T-cell (primary cell): ENCODE measurements at regions not wholly inside any gene's neighbourhood (a gene's known extent, or its start where the extent isn't known, plus 50 kb on each side); places are given as distances from the start of the nearest gene placed in this dataset.

Experiments used
- ATAC-seq, 4 experiments: fragments of 200-7000 bp in 3 of 4; fragments of 150-1000 bp in 1 of 4; cut with Tn5 transposase; replicated peaks in 1 of 4; 1 replicate in 3 of 4; 2 replicates in 1 of 4; pipeline ENCODE4 v1.10.0; 2021; ENCODE audit warnings: moderate library complexity in 3 of 4, mild to moderate bottlenecking in 2 of 4, moderate number of reproducible peaks in 1 of 4
- CTCF ChIA-PET, 2 donors: fragments of 300-600 bp; sonication (Branson Sonifier 250); formaldehyde crosslinking; loops; one replicate each; lab custom pipeline; 2022; ENCODE audit warnings: antibody characterized with exemption in 2 of 2; lab: Charles Lee
- POLR2A ChIA-PET, 2 donors: fragments of 300-600 bp; sonication (Branson Sonifier 250); formaldehyde crosslinking; loops; one replicate each; lab custom pipeline; 2022; ENCODE audit warnings: antibody characterized with exemption in 2 of 2; lab: Charles Lee
- DNase-seq, 35 experiments: peaks; one replicate each; pipeline versions ENCODE4 v3.0.0 to v3.0.0-alpha.2; 2013 to 2023
- H3K27ac ChIP-seq: one replicate; pipeline ENCODE4 v1.5.1; 2013; ENCODE audit warnings: low read length
- H3K27me3 ChIP-seq, 2 experiments: replicated peaks in 1 of 2; 1 replicate in 1 of 2; 2 replicates in 1 of 2; pipeline versions ENCODE4 v1.6.1 to v1.7.0; 2013; ENCODE audit warnings: low read length in 1 of 2, mixed read lengths in 1 of 2; ENCODE audit not compliant: control insufficient read depth in 2 of 2, insufficient read depth in 2 of 2; ENCODE audit errors: extremely low read depth in 1 of 2
- H3K36me3 ChIP-seq, 2 donors: 1 replicate in 1 of 2; 2 replicates in 1 of 2; pipeline versions ENCODE4 v1.6.1 to v1.7.0; 2013; ENCODE audit warnings: low read length in 1 of 2; ENCODE audit not compliant: control insufficient read depth in 2 of 2, insufficient read depth in 1 of 2; ENCODE audit errors: extremely low read depth in 1 of 2
- H3K4me1 ChIP-seq, 2 experiments: 1 replicate in 1 of 2; 2 replicates in 1 of 2; pipeline versions ENCODE4 v1.6.1 to v1.7.0; 2013; ENCODE audit warnings: low read length in 2 of 2, mixed read lengths in 1 of 2; ENCODE audit not compliant: insufficient read depth in 2 of 2, control insufficient read depth in 1 of 2; ENCODE audit errors: extremely low read depth in 1 of 2
- H3K4me3 ChIP-seq, 2 donors: 1 replicate in 1 of 2; 2 replicates in 1 of 2; pipeline versions ENCODE4 v1.5.1 to v1.7.0; 2013; ENCODE audit warnings: mild to moderate bottlenecking in 2 of 2, low read length in 1 of 2, moderate library complexity in 1 of 2; ENCODE audit not compliant: control insufficient read depth in 1 of 2; ENCODE audit errors: extremely low read depth in 1 of 2
- H3K9me3 ChIP-seq: 2 replicates; pipeline ENCODE4 v1.7.0; 2013
- H3K27ac Mint-ChIP-seq, 2 donors: one replicate each; pipeline ENCODE4 v1.8.0; 2020 to 2021; ENCODE audit warnings: mild to moderate bottlenecking in 2 of 2, mixed read lengths in 2 of 2
- H3K27me3 Mint-ChIP-seq, 2 donors: one replicate each; pipeline ENCODE4 v1.8.0; 2021 to 2022; ENCODE audit warnings: mixed read lengths in 2 of 2
- H3K36me3 Mint-ChIP-seq: one replicate; pipeline ENCODE4 v1.8.0; 2021; ENCODE audit warnings: mixed read lengths
- H3K4me1 Mint-ChIP-seq, 3 donors: one replicate each; pipeline ENCODE4 v1.8.0; 2020 to 2022; ENCODE audit warnings: mixed read lengths in 3 of 3, mild to moderate bottlenecking in 1 of 3
- H3K4me3 Mint-ChIP-seq, 3 donors: one replicate each; pipeline ENCODE4 v1.8.0; 2020 to 2022; ENCODE audit warnings: mild to moderate bottlenecking in 3 of 3, mixed read lengths in 3 of 3, moderate library complexity in 3 of 3
- H3K9me3 Mint-ChIP-seq, 3 donors: one replicate each; pipeline ENCODE4 v1.8.0; 2020 to 2022; ENCODE audit warnings: mixed read lengths in 3 of 3
- WGBS: methylation state at CpG from one replicate; pipeline ENCODE4 v1.1.5; 2013; ENCODE audit warnings: missing lambda C conversion rate; ENCODE audit not compliant: insufficient coverage; 5-methylcytosine and 5-hydroxymethylcytosine counted together

DNA sequence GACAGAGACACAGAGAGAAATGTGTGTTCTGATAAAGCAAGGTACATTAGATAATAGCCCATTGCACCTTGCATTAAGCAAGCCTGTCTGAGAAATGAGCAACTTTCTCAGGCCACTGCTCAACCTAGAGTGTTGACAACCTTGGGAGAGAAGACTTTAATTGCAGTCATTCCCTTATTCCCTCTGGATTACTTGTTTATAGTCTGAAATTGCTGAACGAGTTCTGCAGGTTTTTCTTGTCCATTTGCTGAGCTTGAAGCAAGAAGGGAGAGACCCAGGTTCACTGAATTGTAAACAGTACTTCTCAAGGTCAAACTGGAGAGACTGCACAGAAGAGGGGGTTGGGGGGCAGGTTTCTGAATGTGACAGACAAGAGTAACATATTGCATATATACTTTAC is 159.4 kb upstream of the PLEKHG7 start:
- Mint-ChIP-seq H3K4me3 (no peak overlapping the region), H3K4me1 (peaks cover 38 to 53% (median 38%) of the 10 kb centered on the region in 3 donors), H3K36me3 (peaks cover 3% of the 10 kb centered on the region), H3K27ac (peak overlapping the region; percentile 40 to 41), H3K9me3 (peaks cover 0 to 5% (median 3%) of the 10 kb centered on the region in 3 donors), H3K27me3 (no peaks in the 10 kb centered on the region)
- no peak overlapping the region for H3K27ac ChIP-seq
- ATAC-seq = no peak
- H3K36me3 ChIP-seq = no peaks in the 10 kb centered on the region
- POLR2A ChIA-PET = interaction anchor here in 1 of 2 donors (0.7 kb wide), 1 partner anchor 1161 kb away, joined by 8 read pairs; no protein-coding TSS in a partner anchor
- 71% methylated on average over 1 of the region's 1 CpG for WGBS
- no peaks in the 10 kb centered on the region for H3K27me3 ChIP-seq
- no peak for DNase-seq
- H3K4me1 ChIP-seq = peaks cover 10 to 29% of the 10 kb centered on the region in 2 experiments
- no peak overlapping the region for H3K4me3 ChIP-seq
- no peaks in the 10 kb centered on the region for H3K9me3 ChIP-seq
- CTCF ChIA-PET = interaction anchor here in 1 of 2 donors (0.6 kb wide), 1 partner anchor 370 kb away, joined by 4 read pairs; no protein-coding TSS in a partner anchor

DNA sequence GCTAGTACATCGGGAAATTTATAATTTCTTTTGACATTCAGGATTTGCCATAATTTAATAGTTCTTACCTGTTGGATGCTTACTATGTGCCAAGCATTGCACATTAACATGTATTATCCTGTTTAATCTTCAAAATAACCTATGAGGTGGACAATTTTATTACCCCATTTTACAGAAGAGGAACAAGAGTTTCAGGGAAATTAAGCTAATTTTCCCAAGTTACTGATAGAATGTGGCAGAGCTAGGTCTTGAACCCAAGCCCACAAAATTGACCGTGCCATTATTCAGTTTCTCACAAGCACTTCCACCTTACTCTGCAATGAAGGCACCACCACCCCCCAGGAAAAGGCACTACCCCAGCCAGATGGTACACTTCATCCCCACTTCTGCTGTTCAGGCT is 161.1 kb upstream of the PLEKHG7 start:
- no CpG with 5 or more reads among the region's 2 CpGs for WGBS
- ChIA-PET POLR2A (interaction anchor here (0.5 to 0.7 kb wide), 3 partner anchors 18 to 171 kb away, joined by 3 to 9 read pairs (median 4); no protein-coding TSS in a partner anchor), CTCF (interaction anchor here in 1 of 2 donors (0.7 to 1.1 kb wide), 2 partner anchors 103 to 1123 kb away, joined by 3 to 5 read pairs; no protein-coding TSS in a partner anchor)
- peaks cover 10 to 37% of the 10 kb centered on the region in 2 experiments for H3K4me1 ChIP-seq
- Mint-ChIP-seq H3K9me3 (peaks cover 0 to 5% (median 3%) of the 10 kb centered on the region in 3 donors), H3K36me3 (peaks cover 3% of the 10 kb centered on the region), H3K4me3 (no peak overlapping the region), H3K4me1 (peaks cover 47 to 63% (median 51%) of the 10 kb centered on the region in 3 donors), H3K27me3 (no peaks in the 10 kb centered on the region), H3K27ac (peak overlapping the region; percentile 48 to 94)
- H3K27me3 ChIP-seq = no peaks in the 10 kb centered on the region
- H3K27ac ChIP-seq = peak overlapping the region; percentile 82
- no peak overlapping the region for H3K4me3 ChIP-seq
- H3K36me3 ChIP-seq = no peaks in the 10 kb centered on the region
- no peak for DNase-seq
- no peaks in the 10 kb centered on the region for H3K9me3 ChIP-seq
- no peak for ATAC-seq

DNA sequence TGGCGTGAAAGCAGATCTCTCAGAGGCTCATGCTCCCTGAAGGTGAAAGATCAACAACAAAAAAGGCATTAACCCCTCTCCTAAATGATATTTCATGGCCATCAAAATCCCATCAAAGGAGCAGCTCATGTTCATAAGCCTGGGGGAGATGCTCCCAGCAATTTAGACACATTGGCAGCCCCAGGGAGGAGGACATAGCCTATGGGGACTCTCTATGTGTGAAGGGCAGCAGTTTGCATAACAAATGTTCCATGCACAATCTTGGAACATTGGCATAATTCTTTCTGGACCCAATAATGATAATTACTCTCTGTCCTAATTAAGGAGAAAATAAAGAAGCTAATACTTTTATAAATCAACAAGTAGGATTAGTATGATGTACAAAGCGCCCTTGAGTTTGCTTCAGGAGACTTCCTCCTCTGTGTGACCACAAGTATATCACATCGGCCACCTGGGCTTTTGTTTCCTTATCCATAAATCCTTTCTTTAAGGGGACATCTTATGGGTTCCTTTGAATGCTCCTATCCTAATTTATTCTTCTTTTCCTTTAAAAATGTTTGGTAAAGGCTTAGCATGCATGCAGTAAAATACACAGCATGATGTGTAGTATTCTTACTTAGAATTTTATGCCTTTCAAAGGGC is 161.9 kb upstream of the PLEKHG7 start:
- Histone ChIP-seq H3K4me1 (peaks cover 10 to 37% of the 10 kb centered on the region in 2 experiments), H3K4me3 (no peak overlapping the region), H3K9me3 (no peaks in the 10 kb centered on the region), H3K27me3 (no peaks in the 10 kb centered on the region), H3K36me3 (no peaks in the 10 kb centered on the region), H3K27ac (peak overlapping the region; percentile 82)
- H3K27ac Mint-ChIP-seq = peak overlapping the region; percentile 88 to 94
- H3K9me3 Mint-ChIP-seq = peaks cover 0 to 5% (median 3%) of the 10 kb centered on the region in 3 donors
- no CpG with 5 or more reads among the region's 3 CpGs for WGBS
- H3K27me3 Mint-ChIP-seq = no peaks in the 10 kb centered on the region
- peaks cover 52 to 68% (median 57%) of the 10 kb centered on the region in 3 donors for H3K4me1 Mint-ChIP-seq
- peak overlapping the region in 1 of 3 donors; percentile 54 for H3K4me3 Mint-ChIP-seq
- H3K36me3 Mint-ChIP-seq = peaks cover 3% of the 10 kb centered on the region
- ChIA-PET POLR2A (no interaction called here), CTCF (no interaction called here)
- DNase-seq = no peak
- no peak for ATAC-seq

DNA sequence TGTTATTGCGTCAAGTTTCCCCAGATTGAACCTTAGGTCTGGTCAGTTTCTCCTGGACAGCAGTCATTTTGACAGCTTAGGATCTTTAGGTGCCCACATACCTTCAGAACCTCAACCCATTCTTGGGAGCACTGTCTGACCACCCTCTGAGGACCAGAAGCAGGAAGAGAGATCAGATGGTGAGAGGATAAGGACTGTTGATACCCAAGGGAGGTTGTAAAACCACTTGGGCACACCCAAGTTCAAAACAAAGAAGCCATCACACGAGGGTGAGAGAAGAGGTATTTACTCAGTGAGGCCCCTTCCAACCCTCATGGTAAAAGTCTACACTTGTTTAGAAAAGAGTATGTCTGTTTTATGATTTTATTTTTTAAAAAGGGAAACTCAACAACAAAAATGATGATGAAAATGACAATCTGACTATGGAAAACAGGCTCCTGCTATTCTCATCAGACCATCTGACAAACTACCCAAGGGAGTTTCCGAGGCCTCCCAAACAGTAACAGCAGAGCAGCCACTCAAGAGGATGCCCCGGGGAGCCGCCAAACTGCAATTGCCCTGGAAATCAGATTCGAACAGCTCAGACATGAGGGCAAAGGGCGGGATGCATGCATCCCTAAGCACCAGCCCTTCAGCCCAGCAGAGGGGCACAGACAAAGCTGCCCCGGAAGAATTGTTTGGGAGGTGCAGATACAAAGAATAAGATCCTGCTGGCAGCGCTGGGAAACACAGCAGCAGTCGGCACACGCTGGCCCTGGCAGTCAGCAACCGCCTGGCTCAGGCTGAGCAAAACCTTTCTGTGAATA is 162.6 kb upstream of the PLEKHG7 start:
- Mint-ChIP-seq H3K27ac (peak overlapping the region; percentile 88 to 94), H3K9me3 (peaks cover 0 to 5% (median 3%) of the 10 kb centered on the region in 3 donors), H3K27me3 (no peaks in the 10 kb centered on the region), H3K4me3 (peak overlapping the region in 2 of 3 donors; percentile 39 to 54), H3K4me1 (peaks cover 54 to 69% (median 58%) of the 10 kb centered on the region in 3 donors), H3K36me3 (peaks cover 3% of the 10 kb centered on the region)
- no peak overlapping the region for H3K4me3 ChIP-seq
- no peaks in the 10 kb centered on the region for H3K36me3 ChIP-seq
- ChIA-PET POLR2A (no interaction called here), CTCF (no interaction called here)
- H3K27me3 ChIP-seq = no peaks in the 10 kb centered on the region
- no peaks in the 10 kb centered on the region for H3K9me3 ChIP-seq
- DNase-seq (peak in 3 of 35 experiments; percentile 2 to 41 (median 13)), ATAC-seq (peak; percentile 54 to 72 (median 63))
- 71% methylated on average over 11 of the region's 12 CpGs for WGBS
- H3K27ac ChIP-seq = peak overlapping the region; percentile 82
- H3K4me1 ChIP-seq = peaks cover 10 to 37% of the 10 kb centered on the region in 2 experiments

DNA sequence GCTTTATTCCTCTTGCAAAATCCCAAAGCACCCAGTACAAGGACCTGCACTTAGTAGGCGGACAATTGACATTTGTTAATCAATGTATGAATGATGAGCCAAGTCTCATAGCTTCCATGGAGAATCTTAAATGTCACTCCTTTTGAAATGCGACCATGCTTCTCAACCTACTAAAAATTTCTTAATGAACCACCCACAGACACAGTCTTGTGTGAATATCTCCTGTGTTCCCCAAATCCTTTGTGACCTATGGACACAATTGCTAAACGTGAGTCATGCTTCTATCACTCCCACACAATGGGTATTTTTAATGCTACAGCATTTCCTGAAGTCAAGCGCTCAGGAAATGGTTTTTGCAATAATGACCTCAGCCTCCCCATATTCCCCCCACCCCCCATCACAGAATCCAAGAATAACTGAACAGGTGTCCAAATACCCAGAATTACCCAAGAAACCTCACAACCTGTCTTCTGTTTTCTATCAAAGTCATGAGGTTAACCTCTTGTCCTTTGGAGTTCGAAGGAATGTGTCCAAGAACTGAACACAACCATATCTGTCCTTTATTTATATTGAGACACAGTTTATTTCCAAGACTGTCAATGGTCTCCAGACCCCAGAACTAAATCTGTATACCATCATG is 163.6 kb upstream of the PLEKHG7 start:
- ATAC-seq (peak in 3 of 4 experiments; percentile 34 to 44 (median 40)), DNase-seq (peak in 2 of 35 experiments; percentile 3 to 37)
- POLR2A ChIA-PET = no interaction called here
- Mint-ChIP-seq H3K27ac (peak overlapping the region; percentile 88 to 94), H3K27me3 (no peaks in the 10 kb centered on the region), H3K4me1 (peaks cover 52 to 64% (median 58%) of the 10 kb centered on the region in 3 donors), H3K9me3 (peaks cover 0 to 5% (median 3%) of the 10 kb centered on the region in 3 donors), H3K36me3 (peaks cover 3% of the 10 kb centered on the region), H3K4me3 (peak overlapping the region in 1 of 3 donors; percentile 54)
- peaks cover 10 to 37% of the 10 kb centered on the region in 2 experiments for H3K4me1 ChIP-seq
- no peaks in the 10 kb centered on the region for H3K36me3 ChIP-seq
- peak overlapping the region; percentile 82 for H3K27ac ChIP-seq
- no peak overlapping the region for H3K4me3 ChIP-seq
- no peaks in the 10 kb centered on the region for H3K9me3 ChIP-seq
- WGBS = 8% methylated on average over 2 of the region's 5 CpGs
- H3K27me3 ChIP-seq = no peaks in the 10 kb centered on the region
- CTCF ChIA-PET = no interaction called here
